Loucy (cell line): ENCODE measurements at regions not wholly inside any gene's neighbourhood (a gene's known extent, or its start where the extent isn't known, plus 50 kb on each side); places are given as distances from the start of the nearest gene placed in this dataset.
A peak's percentile ranks its signal among the peaks of the same experiment; 100 is the strongest.

Experiments used
- H2AFZ ChIP-seq: fragments of 200-600 bp; sonication (generic); 2 replicates; pipeline ENCODE4 v1.6.0; 2016; ENCODE audit warnings: antibody characterized with exemption, mild to moderate bottlenecking, low read length, moderate library complexity
- H3F3A ChIP-seq: fragments of 200-600 bp; 2 replicates; pipeline ENCODE4 v1.6.0; 2016; ENCODE audit warnings: antibody characterized with exemption, low read depth, mild to moderate bottlenecking
- H3K27me3 ChIP-seq: fragments of 200-600 bp; sonication (generic); 2 replicates; pipeline ENCODE4 v1.6.1; 2014; ENCODE audit warnings: low read length, mild to moderate bottlenecking; ENCODE audit not compliant: insufficient read depth, poor library complexity, severe bottlenecking
- H3K36me3 ChIP-seq: fragments of 200-600 bp; sonication (generic); 2 replicates; pipeline ENCODE4 v1.6.1; 2016; ENCODE audit warnings: low read length; ENCODE audit not compliant: insufficient read depth
- H3K4me1 ChIP-seq: fragments of 200-600 bp; sonication (generic); 2 replicates; pipeline ENCODE4 v1.5.1; 2014; ENCODE audit warnings: low read length, mild to moderate bottlenecking; ENCODE audit not compliant: insufficient read depth, poor library complexity, severe bottlenecking
- H3K4me2 ChIP-seq: fragments of 200-600 bp; sonication (generic); 2 replicates; pipeline ENCODE4 v1.6.0; 2014; ENCODE audit warnings: antibody characterized with exemption, low read length, low read depth, mild to moderate bottlenecking; ENCODE audit not compliant: poor library complexity, severe bottlenecking
- H3K4me3 ChIP-seq: fragments of 200-600 bp; sonication (generic); 2 replicates; pipeline ENCODE4 v1.5.1; 2014; ENCODE audit warnings: low read length, mild to moderate bottlenecking, mixed read lengths; ENCODE audit not compliant: poor library complexity, severe bottlenecking
- H3K79me2 ChIP-seq: fragments of 200-600 bp; sonication (generic); 2 replicates; pipeline ENCODE4 v1.6.1; 2014; ENCODE audit warnings: low read length; ENCODE audit not compliant: insufficient read depth
- H3K9ac ChIP-seq: fragments of 200-600 bp; sonication (generic); 2 replicates; pipeline ENCODE4 v1.6.0; 2014; ENCODE audit warnings: mild to moderate bottlenecking, low read depth, low read length, moderate library complexity; ENCODE audit not compliant: poor library complexity, severe bottlenecking
- H3K9me2 ChIP-seq: fragments of 200-600 bp; sonication (generic); replicated peaks from 2 replicates; pipeline ENCODE4 v1.6.1; 2016; ENCODE audit warnings: low read depth, low read length, mixed read lengths
- H3K9me3 ChIP-seq: fragments of 200-600 bp; sonication (generic); 2 replicates; pipeline ENCODE4 v1.6.1; 2014; ENCODE audit warnings: mild to moderate bottlenecking, antibody characterized with exemption, low read length, low read depth; ENCODE audit not compliant: insufficient read depth
- H4K20me1 ChIP-seq: fragments of 200-600 bp; sonication (generic); 2 replicates; pipeline ENCODE4 v1.6.0; 2014; ENCODE audit warnings: antibody characterized with exemption, low read length, mild to moderate bottlenecking; ENCODE audit not compliant: insufficient read depth, poor library complexity, severe bottlenecking
- EZH2phosphoT487 ChIP-seq: fragments of 200-600 bp; IDR thresholded peaks from 2 replicates; pipeline ENCODE4 v1.6.1; 2018; ENCODE audit warnings: antibody characterized with exemption, mild to moderate bottlenecking, moderate library complexity, borderline replicate concordance
- TF ChIP-seq, protein P1 (sequence below): fragments of 200-600 bp; sonication (generic); conservative IDR thresholded peaks from 2 replicates; pipeline ENCODE4 v1.5.1; 2014; ENCODE audit warnings: mild to moderate bottlenecking, antibody characterized with exemption, low read length

DNA sequence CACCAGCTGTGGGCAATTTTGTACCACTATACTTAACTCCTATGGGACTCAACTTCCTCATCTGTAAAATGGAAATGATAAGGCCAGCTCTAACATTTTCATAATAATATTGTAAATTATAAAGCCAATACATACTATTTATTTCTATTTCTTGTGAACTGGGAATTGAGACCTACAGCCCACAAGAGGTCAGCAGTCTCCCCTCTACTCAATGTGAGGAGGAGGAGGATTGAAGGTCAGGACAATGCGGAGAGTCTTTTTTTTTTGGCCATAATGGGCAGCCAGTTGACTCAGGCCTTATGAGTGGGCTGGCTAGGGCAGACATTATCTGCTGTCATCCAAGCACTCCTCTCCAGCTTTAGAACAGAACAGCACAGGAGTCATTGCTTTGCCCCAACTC lies 90.5 kb downstream of the NUF2 start:
- TF ChIP-seq EZH2phosphoT487 = no peak
- TF ChIP-seq, protein P1, sequence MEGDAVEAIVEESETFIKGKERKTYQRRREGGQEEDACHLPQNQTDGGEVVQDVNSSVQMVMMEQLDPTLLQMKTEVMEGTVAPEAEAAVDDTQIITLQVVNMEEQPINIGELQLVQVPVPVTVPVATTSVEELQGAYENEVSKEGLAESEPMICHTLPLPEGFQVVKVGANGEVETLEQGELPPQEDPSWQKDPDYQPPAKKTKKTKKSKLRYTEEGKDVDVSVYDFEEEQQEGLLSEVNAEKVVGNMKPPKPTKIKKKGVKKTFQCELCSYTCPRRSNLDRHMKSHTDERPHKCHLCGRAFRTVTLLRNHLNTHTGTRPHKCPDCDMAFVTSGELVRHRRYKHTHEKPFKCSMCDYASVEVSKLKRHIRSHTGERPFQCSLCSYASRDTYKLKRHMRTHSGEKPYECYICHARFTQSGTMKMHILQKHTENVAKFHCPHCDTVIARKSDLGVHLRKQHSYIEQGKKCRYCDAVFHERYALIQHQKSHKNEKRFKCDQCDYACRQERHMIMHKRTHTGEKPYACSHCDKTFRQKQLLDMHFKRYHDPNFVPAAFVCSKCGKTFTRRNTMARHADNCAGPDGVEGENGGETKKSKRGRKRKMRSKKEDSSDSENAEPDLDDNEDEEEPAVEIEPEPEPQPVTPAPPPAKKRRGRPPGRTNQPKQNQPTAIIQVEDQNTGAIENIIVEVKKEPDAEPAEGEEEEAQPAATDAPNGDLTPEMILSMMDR = peak; percentile 30
- H4K20me1 ChIP-seq = no peaks in the 10 kb centered on the region

DNA sequence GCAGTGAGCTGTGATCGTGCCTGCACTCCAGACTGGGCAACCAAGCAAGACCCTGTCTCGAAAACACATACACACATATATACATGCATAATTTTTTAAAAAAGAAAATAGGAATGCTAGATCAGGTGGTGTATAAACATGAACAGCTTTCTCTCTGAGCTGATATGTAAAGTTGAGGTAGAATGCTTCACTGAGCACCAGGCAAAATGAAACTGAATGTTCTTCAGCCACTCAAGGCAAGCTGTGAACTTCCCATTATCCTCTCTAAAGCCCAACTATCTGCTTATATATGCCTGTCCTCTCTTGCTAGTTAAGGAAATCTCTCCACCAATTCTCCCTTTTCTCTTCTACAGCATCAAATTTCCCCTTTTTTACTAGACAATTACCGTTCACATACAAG lies 93.0 kb downstream of the NUF2 start:
- H3K4me1 ChIP-seq = no peaks in the 10 kb centered on the region
- no peak overlapping the region for H3K4me3 ChIP-seq
- no peak for TF ChIP-seq EZH2phosphoT487
- TF ChIP-seq, protein P1 = no peak
- no peaks in the 10 kb centered on the region for H3F3A ChIP-seq
- H3K9me2 ChIP-seq = no peaks in the 10 kb centered on the region
- H3K27me3 ChIP-seq = no peaks in the 10 kb centered on the region
- H3K9ac ChIP-seq = no peak overlapping the region
- no peaks in the 10 kb centered on the region for H3K36me3 ChIP-seq
- H3K9me3 ChIP-seq = no peaks in the 10 kb centered on the region
- H3K79me2 ChIP-seq = no peaks in the 10 kb centered on the region
- H2AFZ ChIP-seq = no peak overlapping the region
- no peaks in the 10 kb centered on the region for H4K20me1 ChIP-seq
- no peak overlapping the region for H3K4me2 ChIP-seq

More for the DNA sequence above, 90.5 kb downstream of the NUF2 start:
- no peaks in the 10 kb centered on the region for H3K9me3 ChIP-seq
- no peaks in the 10 kb centered on the region for H3K4me1 ChIP-seq
- no peak overlapping the region for H3K9ac ChIP-seq
- H3K4me2 ChIP-seq = no peak overlapping the region
- no peak overlapping the region for H3K4me3 ChIP-seq
- H2AFZ ChIP-seq = no peak overlapping the region; the same call in 1 of the 2 replicates
- no peaks in the 10 kb centered on the region for H3F3A ChIP-seq
- no peaks in the 10 kb centered on the region for H3K79me2 ChIP-seq
- no peaks in the 10 kb centered on the region for H3K27me3 ChIP-seq
- H3K9me2 ChIP-seq = no peaks in the 10 kb centered on the region
- no peaks in the 10 kb centered on the region for H3K36me3 ChIP-seq

DNA sequence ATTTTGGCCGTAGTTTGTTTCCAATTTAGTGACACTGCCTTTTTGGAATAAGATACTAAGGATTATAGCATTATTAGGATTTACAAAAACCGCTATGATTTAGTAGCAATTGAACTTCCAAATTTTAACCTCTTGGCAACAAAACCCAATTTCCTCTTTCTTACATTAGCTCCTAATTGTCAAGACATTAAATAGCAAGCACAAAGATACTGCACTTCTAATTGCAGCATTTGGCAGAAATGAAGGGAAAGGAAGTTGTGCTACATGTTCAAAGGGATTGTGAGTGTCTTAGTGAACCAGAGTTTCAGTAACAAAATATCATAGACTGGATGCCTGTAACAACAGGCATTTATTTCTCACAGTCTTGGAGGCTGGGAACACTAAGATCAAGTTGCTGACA lies 99.9 kb downstream of the NUF2 start:
- H3F3A ChIP-seq = no peaks in the 10 kb centered on the region
- H3K79me2 ChIP-seq = no peaks in the 10 kb centered on the region
- TF ChIP-seq, protein P1 = no peak
- no peak for TF ChIP-seq EZH2phosphoT487
- H3K27me3 ChIP-seq = no peaks in the 10 kb centered on the region
- H3K4me1 ChIP-seq = no peaks in the 10 kb centered on the region
- H3K4me2 ChIP-seq = no peak overlapping the region
- H3K9ac ChIP-seq = no peak overlapping the region
- H3K9me2 ChIP-seq = no peaks in the 10 kb centered on the region
- no peaks in the 10 kb centered on the region for H3K9me3 ChIP-seq
- H2AFZ ChIP-seq = no peak overlapping the region
- no peaks in the 10 kb centered on the region for H3K36me3 ChIP-seq
- H3K4me3 ChIP-seq = no peak overlapping the region
- no peaks in the 10 kb centered on the region for H4K20me1 ChIP-seq
